ENCODE measurements at regions not wholly inside any gene's neighbourhood (a gene's known extent, or its start where the extent isn't known, plus 50 kb on each side); places are given as distances from the start of the nearest gene placed in this dataset.

- TF ChIP-seq CTCF (IDR thresholded peaks at IDR 0.05; ENCODE audit: poor library complexity, severe bottlenecking) = no peak
- DNase-seq (ENCODE audit: low spot score) = no peak
- Histone ChIP-seq H3K4me3 (ENCODE audit: severe bottlenecking) (no peak overlapping the region), H3K36me3 (ENCODE audit: low read depth) (no peaks in the 10 kb centered on the region), H3K4me1 (ENCODE audit: insufficient read depth, poor library complexity, severe bottlenecking) (no peaks in the 10 kb centered on the region), H3K27me3 (ENCODE audit: insufficient read depth, poor library complexity, severe bottlenecking) (peaks cover 17% of the 10 kb centered on the region), H3K27ac (ENCODE audit: poor library complexity, severe bottlenecking) (no peak overlapping the region), H3K9me3 (ENCODE audit: severe bottlenecking) (no peaks in the 10 kb centered on the region)
- no peak for ATAC-seq (ENCODE audit: low read depth)
Observed at GRCh38 chr2:30078521-30078920, 68.3 kb upstream of the YPEL5 start.

- Histone ChIP-seq H3K36me3 (ENCODE audit: low read depth) (no peaks in the 10 kb centered on the region), H3K27ac (ENCODE audit: poor library complexity, severe bottlenecking) (no peak overlapping the region), H3K27me3 (ENCODE audit: insufficient read depth, poor library complexity, severe bottlenecking) (peaks cover 4% of the 10 kb centered on the region), H3K4me3 (ENCODE audit: severe bottlenecking) (no peak overlapping the region), H3K9me3 (ENCODE audit: severe bottlenecking) (no peaks in the 10 kb centered on the region), H3K4me1 (ENCODE audit: insufficient read depth, poor library complexity, severe bottlenecking) (no peaks in the 10 kb centered on the region)
- no peak for ATAC-seq (ENCODE audit: low read depth)
- no peak for TF ChIP-seq CTCF (IDR thresholded peaks at IDR 0.05; ENCODE audit: poor library complexity, severe bottlenecking)
- DNase-seq (ENCODE audit: low spot score) = no peak
Observed at GRCh38 chr2:30084915-30085314, 61.9 kb upstream of the YPEL5 start.

- no peak overlapping the region for H3K27ac ChIP-seq (ENCODE audit: poor library complexity, severe bottlenecking)
- H3K9me3 ChIP-seq (ENCODE audit: severe bottlenecking) = no peaks in the 10 kb centered on the region
- TF ChIP-seq CTCF (IDR thresholded peaks at IDR 0.05; ENCODE audit: poor library complexity, severe bottlenecking) = no peak
- ATAC-seq (ENCODE audit: low read depth) (no peak), DNase-seq (ENCODE audit: low spot score) (no peak)
- no peaks in the 10 kb centered on the region for H3K4me1 ChIP-seq (ENCODE audit: insufficient read depth, poor library complexity, severe bottlenecking)
- no peak overlapping the region for H3K4me3 ChIP-seq (ENCODE audit: severe bottlenecking)
- no peaks in the 10 kb centered on the region for H3K27me3 ChIP-seq (ENCODE audit: insufficient read depth, poor library complexity, severe bottlenecking)
- H3K36me3 ChIP-seq (ENCODE audit: low read depth) = no peaks in the 10 kb centered on the region
Observed at GRCh38 chr2:30089171-30089570, 57.6 kb upstream of the YPEL5 start.

- DNase-seq (ENCODE audit: low spot score) = no peak
- H3K4me3 ChIP-seq (ENCODE audit: severe bottlenecking) = no peak overlapping the region
Observed at GRCh38 chr2:30095402-30095801, 51.4 kb upstream of the YPEL5 start.

GRCh38 chr2:30096451-30096850, 50.4 kb upstream of the YPEL5 start:
- no peaks in the 10 kb centered on the region for H3K4me1 ChIP-seq (ENCODE audit: insufficient read depth, poor library complexity, severe bottlenecking)
- no peak overlapping the region for H3K4me3 ChIP-seq (ENCODE audit: severe bottlenecking)
- TF ChIP-seq CTCF (IDR thresholded peaks at IDR 0.05; ENCODE audit: poor library complexity, severe bottlenecking) = no peak
- H3K36me3 ChIP-seq (ENCODE audit: low read depth) = no peaks in the 10 kb centered on the region
- DNase-seq (ENCODE audit: low spot score) (no peak), ATAC-seq (ENCODE audit: low read depth) (no peak)
- no peak overlapping the region for H3K27ac ChIP-seq (ENCODE audit: poor library complexity, severe bottlenecking)
- peaks cover 15% of the 10 kb centered on the region for H3K27me3 ChIP-seq (ENCODE audit: insufficient read depth, poor library complexity, severe bottlenecking)
- no peaks in the 10 kb centered on the region for H3K9me3 ChIP-seq (ENCODE audit: severe bottlenecking)

More at GRCh38 chr2:30095402-30095801, 51.4 kb upstream of the YPEL5 start:
- TF ChIP-seq CTCF (IDR thresholded peaks at IDR 0.05; ENCODE audit: poor library complexity, severe bottlenecking) = no peak
- no peak for ATAC-seq (ENCODE audit: low read depth)
- H3K27me3 ChIP-seq (ENCODE audit: insufficient read depth, poor library complexity, severe bottlenecking) = peaks cover 15% of the 10 kb centered on the region
- no peaks in the 10 kb centered on the region for H3K36me3 ChIP-seq (ENCODE audit: low read depth)
- H3K9me3 ChIP-seq (ENCODE audit: severe bottlenecking) = no peaks in the 10 kb centered on the region
- H3K4me1 ChIP-seq (ENCODE audit: insufficient read depth, poor library complexity, severe bottlenecking) = no peaks in the 10 kb centered on the region
- no peak overlapping the region for H3K27ac ChIP-seq (ENCODE audit: poor library complexity, severe bottlenecking)

All from RWPE2 (cell line).